Astrocyte (in vitro differentiated cells and primary cell): ENCODE measurements at regions not wholly inside any gene's neighbourhood (a gene's known extent, or its start where the extent isn't known, plus 50 kb on each side); places are given as distances from the start of the nearest gene placed in this dataset.

Experiments
- DNase-seq: peaks from one replicate; pipeline ENCODE4 v3.0.0-alpha.2; 2010; ENCODE audit warnings: low read depth
- FAIRE-seq: peaks from 2 replicates; lab custom pipeline; 2011; peaks lifted over from hg19 to GRCh38; lab: Jason Lieb, UNC
- H2AFZ ChIP-seq: 2 replicates; pipeline ENCODE4 v1.6.0; 2012; ENCODE audit warnings: low read depth, low read length, inconsistent platforms
- H3K27ac ChIP-seq: 2 replicates; pipeline ENCODE4 v1.5.1; 2011; ENCODE audit warnings: low read depth, low read length, inconsistent platforms
- H3K27me3 ChIP-seq: 2 replicates; pipeline ENCODE4 v1.6.0; 2011; ENCODE audit warnings: low read length, inconsistent platforms; ENCODE audit not compliant: insufficient read depth
- H3K36me3 ChIP-seq: 2 replicates; pipeline ENCODE4 v1.5.1; 2011; ENCODE audit warnings: low read length, inconsistent platforms; ENCODE audit not compliant: insufficient read depth
- H3K4me1 ChIP-seq: 2 replicates; pipeline ENCODE4 v1.5.1; 2011; ENCODE audit warnings: low read length, inconsistent platforms; ENCODE audit not compliant: insufficient read depth
- H3K4me2 ChIP-seq: 2 replicates; pipeline ENCODE4 v1.6.0; 2012; ENCODE audit warnings: low read length, inconsistent platforms
- H3K4me3 ChIP-seq: 2 replicates; pipeline ENCODE4 v1.5.1; 2011; ENCODE audit warnings: low read depth, mild to moderate bottlenecking, low read length, inconsistent platforms; ENCODE audit not compliant: insufficient read depth
- H3K79me2 ChIP-seq: 2 replicates; pipeline ENCODE4 v1.6.0; 2012; ENCODE audit warnings: mild to moderate bottlenecking, low read length, inconsistent platforms; ENCODE audit not compliant: insufficient read depth
- H3K9ac ChIP-seq: 2 replicates; pipeline ENCODE4 v1.6.0; 2012; ENCODE audit warnings: mild to moderate bottlenecking, low read length, inconsistent platforms
- H3K9me3 ChIP-seq: 2 replicates; pipeline ENCODE4 v1.5.1; 2012; ENCODE audit warnings: low read depth, mild to moderate bottlenecking, low read length, inconsistent platforms; ENCODE audit not compliant: insufficient read depth
- H4K20me1 ChIP-seq: 2 replicates; pipeline ENCODE4 v1.6.0; 2012; ENCODE audit warnings: low read length, inconsistent platforms; ENCODE audit not compliant: insufficient read depth
- H3K27ac Mint-ChIP-seq: one replicate; pipeline ENCODE4 v1.8.0; 2021; ENCODE audit warnings: mild to moderate bottlenecking, mixed read lengths; ENCODE audit not compliant: unreplicated experiment
- H3K27me3 Mint-ChIP-seq: one replicate; pipeline ENCODE4 v1.8.0; 2021; ENCODE audit warnings: low read depth, mixed read lengths; ENCODE audit not compliant: unreplicated experiment
- H3K36me3 Mint-ChIP-seq: one replicate; pipeline ENCODE4 v1.8.0; 2021; ENCODE audit warnings: low read depth, mixed read lengths; ENCODE audit not compliant: unreplicated experiment
- H3K4me1 Mint-ChIP-seq: one replicate; pipeline ENCODE4 v1.8.0; 2021; ENCODE audit warnings: low read depth, mixed read lengths; ENCODE audit not compliant: unreplicated experiment
- H3K4me3 Mint-ChIP-seq: one replicate; pipeline ENCODE4 v1.8.0; 2021; ENCODE audit warnings: mild to moderate bottlenecking, moderate library complexity, mixed read lengths; ENCODE audit not compliant: unreplicated experiment
- H3K9me3 Mint-ChIP-seq: one replicate; pipeline ENCODE4 v1.8.0; 2021; ENCODE audit warnings: mild to moderate bottlenecking, mixed read lengths; ENCODE audit not compliant: unreplicated experiment
- EZH2 ChIP-seq: IDR thresholded peaks from 2 replicates; pipeline ENCODE4 v1.6.1; 2012; ENCODE audit warnings: mild to moderate bottlenecking, low read length, inconsistent platforms; ENCODE audit not compliant: insufficient read depth
- TF ChIP-seq, protein P1 (sequence below): IDR thresholded peaks from 2 replicates; pipeline ENCODE4 v1.5.1; 2011; ENCODE audit warnings: low read depth, mild to moderate bottlenecking, inconsistent platforms, low read length, moderate library complexity; ENCODE audit not compliant: insufficient read depth

DNA sequence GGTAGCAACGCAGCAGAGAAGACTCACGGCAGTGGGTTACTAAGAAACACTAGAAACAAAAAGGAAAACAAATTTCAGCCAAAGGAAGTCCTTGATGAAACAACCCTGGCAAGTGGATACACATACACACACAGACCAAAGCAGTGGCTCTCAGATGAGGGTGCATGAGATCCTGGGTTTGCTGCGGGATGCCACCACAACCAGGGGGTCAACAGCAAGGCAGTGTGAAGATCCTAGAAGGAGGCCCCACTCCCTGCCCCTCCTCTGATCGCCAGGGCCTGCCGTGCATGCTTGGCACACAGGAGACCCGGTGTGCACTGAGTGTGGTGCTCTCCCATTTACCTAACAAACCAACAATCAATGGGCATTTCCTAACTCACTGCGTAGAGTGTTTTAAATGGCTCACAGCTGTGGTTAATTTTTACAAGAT, 252.3 kb upstream of the KLF14 start:
- no peaks in the 10 kb centered on the region for H3K27me3 Mint-ChIP-seq
- no peak for TF ChIP-seq EZH2
- TF ChIP-seq, protein P1, sequence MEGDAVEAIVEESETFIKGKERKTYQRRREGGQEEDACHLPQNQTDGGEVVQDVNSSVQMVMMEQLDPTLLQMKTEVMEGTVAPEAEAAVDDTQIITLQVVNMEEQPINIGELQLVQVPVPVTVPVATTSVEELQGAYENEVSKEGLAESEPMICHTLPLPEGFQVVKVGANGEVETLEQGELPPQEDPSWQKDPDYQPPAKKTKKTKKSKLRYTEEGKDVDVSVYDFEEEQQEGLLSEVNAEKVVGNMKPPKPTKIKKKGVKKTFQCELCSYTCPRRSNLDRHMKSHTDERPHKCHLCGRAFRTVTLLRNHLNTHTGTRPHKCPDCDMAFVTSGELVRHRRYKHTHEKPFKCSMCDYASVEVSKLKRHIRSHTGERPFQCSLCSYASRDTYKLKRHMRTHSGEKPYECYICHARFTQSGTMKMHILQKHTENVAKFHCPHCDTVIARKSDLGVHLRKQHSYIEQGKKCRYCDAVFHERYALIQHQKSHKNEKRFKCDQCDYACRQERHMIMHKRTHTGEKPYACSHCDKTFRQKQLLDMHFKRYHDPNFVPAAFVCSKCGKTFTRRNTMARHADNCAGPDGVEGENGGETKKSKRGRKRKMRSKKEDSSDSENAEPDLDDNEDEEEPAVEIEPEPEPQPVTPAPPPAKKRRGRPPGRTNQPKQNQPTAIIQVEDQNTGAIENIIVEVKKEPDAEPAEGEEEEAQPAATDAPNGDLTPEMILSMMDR = no peak
- FAIRE-seq (no peak), DNase-seq (no peak)
- no peak overlapping the region for H3K27ac Mint-ChIP-seq
- H3K9ac ChIP-seq = no peak overlapping the region
- H4K20me1 ChIP-seq = peaks cover 4% of the 10 kb centered on the region
- no peaks in the 10 kb centered on the region for H3K36me3 ChIP-seq
- no peaks in the 10 kb centered on the region for H3K9me3 ChIP-seq
- H3K4me3 ChIP-seq = no peak overlapping the region
- peaks cover 18% of the 10 kb centered on the region for H3K36me3 Mint-ChIP-seq
- no peaks in the 10 kb centered on the region for H3K27me3 ChIP-seq
- no peak overlapping the region for H3K4me3 Mint-ChIP-seq
- H3K4me2 ChIP-seq = no peak overlapping the region
- H3K4me1 ChIP-seq = peaks cover 3% of the 10 kb centered on the region
- H3K9me3 Mint-ChIP-seq = no peaks in the 10 kb centered on the region
- no peak overlapping the region for H3K27ac ChIP-seq
- H3K4me1 Mint-ChIP-seq = peaks cover 36% of the 10 kb centered on the region
- no peak overlapping the region for H2AFZ ChIP-seq
- H3K79me2 ChIP-seq = no peaks in the 10 kb centered on the region

DNA sequence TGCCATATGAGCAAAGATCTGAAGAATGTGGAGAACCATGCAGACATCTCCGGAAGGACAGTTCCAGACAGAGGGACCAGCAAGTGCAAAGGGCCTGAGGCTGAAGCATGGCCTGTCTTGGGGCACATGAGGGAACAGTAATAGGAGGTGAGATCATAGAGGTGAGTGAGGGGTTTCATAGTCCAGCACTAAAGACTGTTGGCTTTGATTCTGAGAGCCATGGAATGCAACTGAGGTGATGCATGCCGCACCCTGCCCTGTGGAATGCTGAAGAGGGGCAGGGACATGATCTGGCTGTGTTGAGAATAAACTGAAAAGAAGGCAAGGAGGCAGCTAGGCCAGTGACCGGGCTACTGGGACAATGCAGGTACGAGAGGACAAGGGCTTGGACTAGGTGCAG, 253.1 kb upstream of the KLF14 start:
- Histone ChIP-seq H3K9ac (no peak overlapping the region), H3K27ac (no peak overlapping the region), H3K36me3 (no peaks in the 10 kb centered on the region), H3K27me3 (no peaks in the 10 kb centered on the region), H3K9me3 (no peaks in the 10 kb centered on the region), H3K4me1 (peaks cover 3% of the 10 kb centered on the region), H4K20me1 (peaks cover 4% of the 10 kb centered on the region), H3K4me2 (no peak overlapping the region), H3K79me2 (no peaks in the 10 kb centered on the region), H3K4me3 (no peak overlapping the region), H2AFZ (no peak overlapping the region)
- Mint-ChIP-seq H3K36me3 (peaks cover 24% of the 10 kb centered on the region), H3K4me3 (peak overlapping the region; percentile 36), H3K27me3 (no peaks in the 10 kb centered on the region), H3K4me1 (peaks cover 36% of the 10 kb centered on the region), H3K27ac (peak overlapping the region; percentile 85), H3K9me3 (no peaks in the 10 kb centered on the region)
- no peak for TF ChIP-seq EZH2
- TF ChIP-seq, protein P1 = no peak
- DNase-seq (no peak), FAIRE-seq (no peak)

DNA sequence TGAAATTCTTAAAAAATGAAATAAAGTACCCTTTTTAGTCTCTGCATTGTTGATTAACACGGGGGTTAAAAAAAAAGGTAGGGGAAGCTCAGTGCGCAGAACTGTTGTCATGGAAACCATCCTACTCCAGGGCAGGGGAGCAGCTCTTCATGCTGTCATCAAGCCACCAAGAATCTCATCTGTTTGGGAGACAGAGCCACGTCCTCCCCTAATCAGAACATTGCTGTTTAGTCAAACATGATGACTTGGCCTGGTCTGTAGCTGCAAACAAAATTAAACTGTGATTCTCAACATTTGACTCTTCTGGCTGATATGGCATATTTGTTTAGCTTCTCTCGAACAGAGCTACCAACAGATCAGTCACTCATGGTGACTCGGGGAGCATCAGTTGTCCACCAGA, 254.4 kb upstream of the KLF14 start:
- DNase-seq (no peak), FAIRE-seq (no peak)
- H3K36me3 Mint-ChIP-seq = peaks cover 24% of the 10 kb centered on the region
- H3K4me2 ChIP-seq = no peak overlapping the region
- no peaks in the 10 kb centered on the region for H3K9me3 ChIP-seq
- H2AFZ ChIP-seq = no peak overlapping the region
- no peaks in the 10 kb centered on the region for H3K36me3 ChIP-seq
- no peaks in the 10 kb centered on the region for H3K9me3 Mint-ChIP-seq
- no peaks in the 10 kb centered on the region for H3K27me3 ChIP-seq
- TF ChIP-seq, protein P1 = no peak
- no peak for TF ChIP-seq EZH2
- no peak overlapping the region for H3K9ac ChIP-seq
- H3K27me3 Mint-ChIP-seq = no peaks in the 10 kb centered on the region
- peaks cover 3% of the 10 kb centered on the region for H3K4me1 ChIP-seq
- H3K79me2 ChIP-seq = no peaks in the 10 kb centered on the region
- H3K4me3 ChIP-seq = no peak overlapping the region
- H3K4me1 Mint-ChIP-seq = peaks cover 36% of the 10 kb centered on the region
- no peak overlapping the region for H3K4me3 Mint-ChIP-seq
- peaks cover 4% of the 10 kb centered on the region for H4K20me1 ChIP-seq
- peak overlapping the region; percentile 77 for H3K27ac Mint-ChIP-seq
- no peak overlapping the region for H3K27ac ChIP-seq
